ENCODE measurements at regions not wholly inside any gene's neighbourhood (a gene's known extent, or its start where the extent isn't known, plus 50 kb on each side); places are given as distances from the start of the nearest gene placed in this dataset.

DNA sequence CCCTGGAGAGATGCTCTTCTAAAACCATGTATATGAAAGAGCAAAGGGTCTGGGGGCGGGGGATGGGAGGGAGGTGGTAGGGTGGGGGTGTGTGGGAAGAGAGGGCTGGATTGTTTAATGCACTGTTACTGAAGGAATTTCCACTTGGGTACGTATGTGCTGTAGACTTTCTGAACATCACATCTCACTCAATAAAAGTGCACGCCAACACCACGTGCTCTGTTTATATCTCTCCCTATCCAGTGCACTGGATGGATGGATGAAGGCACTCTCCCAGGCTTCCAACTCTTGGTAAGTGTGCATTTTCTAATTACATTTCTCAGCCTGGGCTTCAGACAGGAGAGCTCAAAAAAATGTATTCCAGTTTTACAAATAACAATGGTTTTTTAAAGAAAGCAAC lies 184.3 kb upstream of the SIX2 start:
- TF ChIP-seq, protein P1, sequence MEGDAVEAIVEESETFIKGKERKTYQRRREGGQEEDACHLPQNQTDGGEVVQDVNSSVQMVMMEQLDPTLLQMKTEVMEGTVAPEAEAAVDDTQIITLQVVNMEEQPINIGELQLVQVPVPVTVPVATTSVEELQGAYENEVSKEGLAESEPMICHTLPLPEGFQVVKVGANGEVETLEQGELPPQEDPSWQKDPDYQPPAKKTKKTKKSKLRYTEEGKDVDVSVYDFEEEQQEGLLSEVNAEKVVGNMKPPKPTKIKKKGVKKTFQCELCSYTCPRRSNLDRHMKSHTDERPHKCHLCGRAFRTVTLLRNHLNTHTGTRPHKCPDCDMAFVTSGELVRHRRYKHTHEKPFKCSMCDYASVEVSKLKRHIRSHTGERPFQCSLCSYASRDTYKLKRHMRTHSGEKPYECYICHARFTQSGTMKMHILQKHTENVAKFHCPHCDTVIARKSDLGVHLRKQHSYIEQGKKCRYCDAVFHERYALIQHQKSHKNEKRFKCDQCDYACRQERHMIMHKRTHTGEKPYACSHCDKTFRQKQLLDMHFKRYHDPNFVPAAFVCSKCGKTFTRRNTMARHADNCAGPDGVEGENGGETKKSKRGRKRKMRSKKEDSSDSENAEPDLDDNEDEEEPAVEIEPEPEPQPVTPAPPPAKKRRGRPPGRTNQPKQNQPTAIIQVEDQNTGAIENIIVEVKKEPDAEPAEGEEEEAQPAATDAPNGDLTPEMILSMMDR (IDR thresholded peaks at IDR 0.05), result no peak
- no peak for TF ChIP-seq POLR2A (IDR thresholded peaks at IDR 0.05)

All from esophagus squamous epithelium (tissue), 4 donors.